ENCODE measurements at regions not wholly inside any gene's neighbourhood (a gene's known extent, or its start where the extent isn't known, plus 50 kb on each side); places are given as distances from the start of the nearest gene placed in this dataset.
"Not testable (repeated sequence)": the region's sequence is repeated elsewhere in the genome, so short reads cannot be mapped to it uniquely, and the experiment has no call there.

- DNase-seq = no peak
- no peaks in the 10 kb centered on the region for H3K9me3 ChIP-seq
- WGBS, 5 donors = 60 to 86% (median 75%) methylated on average over 7 of the region's 7 CpGs
- H3K4me1 ChIP-seq = no peaks in the 10 kb centered on the region
- H3K4me3 ChIP-seq = no peak overlapping the region
- intact Hi-C loops (cut with DNase I; ENCODE audit: low total_unique reads) = no loop called here
- TF ChIP-seq POLR2A (IDR thresholded peaks at IDR 0.05) = no peak
- no peak for TF ChIP-seq POLR2AphosphoS5 (IDR thresholded peaks at IDR 0.05)
- no peak for TF ChIP-seq CTCF (IDR thresholded peaks at IDR 0.05 in 8 of 11, conservative IDR thresholded peaks at IDR 0.05 in 3 of 11)
- H3K27me3 ChIP-seq (replicated peaks in 1 of 7) = no peaks in the 10 kb centered on the region
- H3K36me3 ChIP-seq = no peaks in the 10 kb centered on the region
- no peak overlapping the region for H3K27ac ChIP-seq
These were observed 672.2 kb upstream of the AMOT start for GRCh38 chrX:113512700-113513395.

- Histone ChIP-seq H3K4me1 (no peaks in the 10 kb centered on the region), H3K4me3 (no peak overlapping the region), H3K9me3 (no peaks in the 10 kb centered on the region), H3K27ac (no peak overlapping the region), H3K27me3 (replicated peaks in 1 of 7) (no peaks in the 10 kb centered on the region), H3K36me3 (no peaks in the 10 kb centered on the region)
- intact Hi-C loops (cut with DNase I; ENCODE audit: low total_unique reads) = no loop called here
- WGBS, 5 donors = 45 to 95% (median 80%) methylated on average over 1 of the region's 1 CpG
- no peak for DNase-seq
- TF ChIP-seq CTCF (IDR thresholded peaks at IDR 0.05 in 8 of 11, conservative IDR thresholded peaks at IDR 0.05 in 3 of 11) (no peak), POLR2A (IDR thresholded peaks at IDR 0.05) (no peak), POLR2AphosphoS5 (IDR thresholded peaks at IDR 0.05) (no peak)
These were observed 670.0 kb upstream of the AMOT start for GRCh38 chrX:113510586-113510985.

- H3K9me3 ChIP-seq = no peaks in the 10 kb centered on the region
- intact Hi-C loops (cut with DNase I; ENCODE audit: low total_unique reads) = no loop called here
These were observed 652.3 kb upstream of the AMOT start for GRCh38 chrX:113492895-113493294.

GRCh38 chrX:113473418-113473817 is 632.8 kb upstream of the AMOT start:
- no peak overlapping the region for H3K27ac ChIP-seq
- TF ChIP-seq POLR2AphosphoS5 (IDR thresholded peaks at IDR 0.05) = no peak
- TF ChIP-seq CTCF (IDR thresholded peaks at IDR 0.05 in 8 of 11, conservative IDR thresholded peaks at IDR 0.05 in 3 of 11) = no peak
- TF ChIP-seq POLR2A (IDR thresholded peaks at IDR 0.05) = no peak
- WGBS, 5 donors = 66 to 85% (median 73%) methylated on average over 3 of the region's 3 CpGs
- no peaks in the 10 kb centered on the region for H3K9me3 ChIP-seq
- intact Hi-C loops (cut with DNase I; ENCODE audit: low total_unique reads) = no loop called here
- no peaks in the 10 kb centered on the region for H3K27me3 ChIP-seq (replicated peaks in 1 of 7)
- no peaks in the 10 kb centered on the region for H3K36me3 ChIP-seq
- no peaks in the 10 kb centered on the region for H3K4me1 ChIP-seq
- DNase-seq = no peak
- H3K4me3 ChIP-seq = no peak overlapping the region

More at GRCh38 chrX:113492895-113493294, 652.3 kb upstream of the AMOT start:
- H3K4me3 ChIP-seq = no peak overlapping the region
- no peak for DNase-seq
- no peaks in the 10 kb centered on the region for H3K4me1 ChIP-seq
- H3K27me3 ChIP-seq (replicated peaks in 1 of 7) = no peaks in the 10 kb centered on the region
- H3K36me3 ChIP-seq = no peaks in the 10 kb centered on the region
- H3K27ac ChIP-seq = no peak overlapping the region
- TF ChIP-seq CTCF (IDR thresholded peaks at IDR 0.05 in 8 of 11, conservative IDR thresholded peaks at IDR 0.05 in 3 of 11) (no peak), POLR2AphosphoS5 (IDR thresholded peaks at IDR 0.05) (no peak), POLR2A (IDR thresholded peaks at IDR 0.05) (no peak)

- H3K9me3 ChIP-seq; DNase-seq; H3K27ac ChIP-seq; H3K27me3 ChIP-seq (replicated peaks in 1 of 7); H3K4me1 ChIP-seq; intact Hi-C loops (cut with DNase I; ENCODE audit: low total_unique reads); H3K36me3 ChIP-seq; H3K4me3 ChIP-seq: not testable (repeated sequence)
- WGBS, 5 donors = 69 to 90% (median 75%) methylated on average over 5 of the region's 5 CpGs
These were observed 632.4 kb upstream of the AMOT start for GRCh38 chrX:113473015-113473414.
